SK-N-SH treated with all-trans-retinoic acid at 6 μM for 48 hours (cell line): ENCODE measurements at regions not wholly inside any gene's neighbourhood (a gene's known extent, or its start where the extent isn't known, plus 50 kb on each side); places are given as distances from the start of the nearest gene placed in this dataset.

ENCODE experiments used
- BACH2 ChIP-seq: fragments of 250-450 bp; sonication (Bioruptor Pico); IDR thresholded peaks from 2 replicates; pipeline ENCODE4 v1.9.0; 2021; ENCODE audit warnings: mild to moderate bottlenecking, borderline replicate concordance
- RARB ChIP-seq: fragments of 250-450 bp; sonication (Bioruptor Pico); IDR thresholded peaks from 2 replicates; pipeline ENCODE4 v1.8.0; 2021; ENCODE audit warnings: mild to moderate bottlenecking, moderate library complexity
- SNAI2 ChIP-seq: fragments of 250-450 bp; sonication (Bioruptor Pico); IDR thresholded peaks from 2 replicates; pipeline ENCODE4 v1.5.0; 2020; ENCODE audit warnings: mild to moderate bottlenecking, moderate library complexity
- ZFP3 ChIP-seq: fragments of 250-450 bp; sonication (Bioruptor Pico); IDR thresholded peaks from 2 replicates; pipeline ENCODE4 v1.5.0; 2020; ENCODE audit warnings: mild to moderate bottlenecking, moderate library complexity
- TF ChIP-seq, protein P1 (sequence below): fragments of 250-450 bp; sonication (Bioruptor Pico); IDR thresholded peaks from 2 replicates; pipeline ENCODE4 v1.8.0; 2021; ENCODE audit warnings: low read depth, mild to moderate bottlenecking, moderate library complexity, borderline replicate concordance
- TF ChIP-seq, protein P2 (sequence below): fragments of 250-450 bp; sonication (Bioruptor Pico); IDR thresholded peaks from 2 replicates; pipeline ENCODE4 v1.5.1; 2020; ENCODE audit warnings: low read depth, mild to moderate bottlenecking, moderate library complexity
- TF ChIP-seq, protein P3 (sequence below): fragments of 250-450 bp; sonication (Bioruptor Pico); IDR thresholded peaks from 2 replicates; pipeline ENCODE4 v1.8.0; 2020; ENCODE audit warnings: mild to moderate bottlenecking, moderate library complexity, borderline replicate concordance

DNA sequence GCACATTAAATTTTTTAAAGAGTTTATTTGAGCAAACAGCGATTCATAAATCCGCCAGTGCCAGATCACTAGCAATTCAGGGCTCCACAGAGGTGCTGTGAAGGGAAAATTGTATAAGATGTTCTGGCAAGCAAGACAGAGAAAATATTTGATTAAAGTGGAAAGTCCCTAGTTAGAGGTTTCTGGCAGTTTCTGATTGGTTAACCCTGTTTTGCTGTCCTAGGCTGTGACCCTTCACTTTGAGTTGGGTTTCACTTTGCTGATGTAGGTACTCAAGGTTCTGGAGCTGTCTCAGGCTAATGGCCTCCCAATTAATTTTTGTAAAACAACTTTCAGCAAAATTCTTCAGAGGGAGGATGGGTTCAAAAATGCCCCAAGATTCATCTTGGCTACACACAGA lies 79.4 kb upstream of the NXPH1 start:
- TF ChIP-seq, protein P1, sequence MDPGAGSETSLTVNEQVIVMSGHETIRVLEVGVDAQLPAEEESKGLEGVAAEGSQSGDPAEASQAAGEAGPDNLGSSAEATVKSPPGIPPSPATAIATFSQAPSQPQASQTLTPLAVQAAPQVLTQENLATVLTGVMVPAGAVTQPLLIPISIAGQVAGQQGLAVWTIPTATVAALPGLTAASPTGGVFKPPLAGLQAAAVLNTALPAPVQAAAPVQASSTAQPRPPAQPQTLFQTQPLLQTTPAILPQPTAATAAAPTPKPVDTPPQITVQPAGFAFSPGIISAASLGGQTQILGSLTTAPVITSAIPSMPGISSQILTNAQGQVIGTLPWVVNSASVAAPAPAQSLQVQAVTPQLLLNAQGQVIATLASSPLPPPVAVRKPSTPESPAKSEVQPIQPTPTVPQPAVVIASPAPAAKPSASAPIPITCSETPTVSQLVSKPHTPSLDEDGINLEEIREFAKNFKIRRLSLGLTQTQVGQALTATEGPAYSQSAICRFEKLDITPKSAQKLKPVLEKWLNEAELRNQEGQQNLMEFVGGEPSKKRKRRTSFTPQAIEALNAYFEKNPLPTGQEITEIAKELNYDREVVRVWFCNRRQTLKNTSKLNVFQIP (CRISPR knock-in tag): no peak
- TF ChIP-seq ZFP3 (CRISPR knock-in tag): no peak
- TF ChIP-seq, protein P2, sequence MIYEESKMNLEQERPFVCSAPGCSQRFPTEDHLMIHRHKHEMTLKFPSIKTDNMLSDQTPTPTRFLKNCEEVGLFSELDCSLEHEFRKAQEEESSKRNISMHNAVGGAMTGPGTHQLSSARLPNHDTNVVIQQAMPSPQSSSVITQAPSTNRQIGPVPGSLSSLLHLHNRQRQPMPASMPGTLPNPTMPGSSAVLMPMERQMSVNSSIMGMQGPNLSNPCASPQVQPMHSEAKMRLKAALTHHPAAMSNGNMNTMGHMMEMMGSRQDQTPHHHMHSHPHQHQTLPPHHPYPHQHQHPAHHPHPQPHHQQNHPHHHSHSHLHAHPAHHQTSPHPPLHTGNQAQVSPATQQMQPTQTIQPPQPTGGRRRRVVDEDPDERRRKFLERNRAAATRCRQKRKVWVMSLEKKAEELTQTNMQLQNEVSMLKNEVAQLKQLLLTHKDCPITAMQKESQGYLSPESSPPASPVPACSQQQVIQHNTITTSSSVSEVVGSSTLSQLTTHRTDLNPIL: no peak
- no peak for TF ChIP-seq RARB (CRISPR knock-in tag)
- TF ChIP-seq, protein P3, sequence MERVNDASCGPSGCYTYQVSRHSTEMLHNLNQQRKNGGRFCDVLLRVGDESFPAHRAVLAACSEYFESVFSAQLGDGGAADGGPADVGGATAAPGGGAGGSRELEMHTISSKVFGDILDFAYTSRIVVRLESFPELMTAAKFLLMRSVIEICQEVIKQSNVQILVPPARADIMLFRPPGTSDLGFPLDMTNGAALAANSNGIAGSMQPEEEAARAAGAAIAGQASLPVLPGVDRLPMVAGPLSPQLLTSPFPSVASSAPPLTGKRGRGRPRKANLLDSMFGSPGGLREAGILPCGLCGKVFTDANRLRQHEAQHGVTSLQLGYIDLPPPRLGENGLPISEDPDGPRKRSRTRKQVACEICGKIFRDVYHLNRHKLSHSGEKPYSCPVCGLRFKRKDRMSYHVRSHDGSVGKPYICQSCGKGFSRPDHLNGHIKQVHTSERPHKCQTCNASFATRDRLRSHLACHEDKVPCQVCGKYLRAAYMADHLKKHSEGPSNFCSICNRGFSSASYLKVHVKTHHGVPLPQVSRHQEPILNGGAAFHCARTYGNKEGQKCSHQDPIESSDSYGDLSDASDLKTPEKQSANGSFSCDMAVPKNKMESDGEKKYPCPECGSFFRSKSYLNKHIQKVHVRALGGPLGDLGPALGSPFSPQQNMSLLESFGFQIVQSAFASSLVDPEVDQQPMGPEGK: no peak
- no peak for TF ChIP-seq SNAI2 (CRISPR knock-in tag)
- TF ChIP-seq BACH2 (CRISPR knock-in tag): no peak
